Adrenal gland (tissue), 9 donors: ENCODE measurements at regions not wholly inside any gene's neighbourhood (a gene's known extent, or its start where the extent isn't known, plus 50 kb on each side); places are given as distances from the start of the nearest gene placed in this dataset.

ENCODE experiments used
- DNase-seq, 7 donors: peaks; one replicate each; pipeline ENCODE4 v3.0.0-alpha.2; 2019 to 2020
- H3K27ac ChIP-seq, 5 donors: fragments of 200-600 bp; sonication (generic) in 4 of 5; 1 replicate in 3 of 5; 2 replicates in 2 of 5; pipeline versions ENCODE4 v1.5.1 to v1.8.0; 2016 to 2020; ENCODE audit warnings: mild to moderate bottlenecking in 1 of 5
- H3K27me3 ChIP-seq: fragments of 200-600 bp; 2 replicates; pipeline ENCODE4 v1.8.0; 2021
- H3K36me3 ChIP-seq, 2 donors: fragments of 200-600 bp; replicated peaks in 1 of 2; 1 replicate in 1 of 2; 2 replicates in 1 of 2; pipeline versions ENCODE4 v1.5.1 to v1.8.0; 2018 to 2022
- H3K4me1 ChIP-seq, 2 donors: fragments of 200-600 bp; replicated peaks in 1 of 2; 1 replicate in 1 of 2; 2 replicates in 1 of 2; pipeline versions ENCODE4 v1.5.1 to v1.8.0; 2018 to 2021
- H3K4me3 ChIP-seq, 4 donors: fragments of 200-600 bp; sonication (generic) in 3 of 4; one replicate each; pipeline ENCODE4 v1.5.1; 2016 to 2018
- H3K9me3 ChIP-seq, 3 donors: fragments of 200-600 bp; sonication (generic) in 1 of 3; replicated peaks in 1 of 3; 1 replicate in 2 of 3; 2 replicates in 1 of 3; pipeline versions ENCODE4 v1.5.1 to v1.8.0; 2016 to 2021
- CTCF ChIP-seq, 6 experiments: fragments of 450-650 bp in 4 of 6; fragments of 200-600 bp in 2 of 6; sonication (generic) in 1 of 6; IDR thresholded peaks; 1 replicate in 5 of 6; 2 replicates in 1 of 6; pipeline versions ENCODE4 v1.5.1 to v1.8.0; 2016 to 2021; ENCODE audit warnings: antibody characterized with exemption in 6 of 6, mild to moderate bottlenecking in 2 of 6, moderate library complexity in 1 of 6
- POLR2A ChIP-seq, 2 donors: fragments of 450-650 bp; IDR thresholded peaks; one replicate each; pipeline ENCODE4 v1.6.1; 2017; ENCODE audit warnings: antibody characterized with exemption in 2 of 2, mild to moderate bottlenecking in 2 of 2, moderate library complexity in 1 of 2
- WGBS, 4 donors: extraction: QIAGEN DNeasy Blood & Tissue Kit in 2 of 4; methylation state at CpG; one replicate each; pipeline versions ENCODE4 v1.1.5 to v1.1.7; 2013 to 2017; 5-methylcytosine and 5-hydroxymethylcytosine counted together
- intact Hi-C, 2 donors: fragments of 100-400 bp; cut with DNase I; formaldehyde crosslinking; loops; one replicate each; pipeline versions ENCODE4 v1.14.1 to v1.15.0; 2022 to 2023
- donor health status: healthy with polysubstance abuse.
- donor health status: Bipolar disorder and iron deficiency.
- donor health status: DM: yes; HTN: yes; CAD: no.
- donor health status: DM: no; HTN: no; CAD: no.
- donor health status: DM: no; HTN: no; CAD: no.

DNA sequence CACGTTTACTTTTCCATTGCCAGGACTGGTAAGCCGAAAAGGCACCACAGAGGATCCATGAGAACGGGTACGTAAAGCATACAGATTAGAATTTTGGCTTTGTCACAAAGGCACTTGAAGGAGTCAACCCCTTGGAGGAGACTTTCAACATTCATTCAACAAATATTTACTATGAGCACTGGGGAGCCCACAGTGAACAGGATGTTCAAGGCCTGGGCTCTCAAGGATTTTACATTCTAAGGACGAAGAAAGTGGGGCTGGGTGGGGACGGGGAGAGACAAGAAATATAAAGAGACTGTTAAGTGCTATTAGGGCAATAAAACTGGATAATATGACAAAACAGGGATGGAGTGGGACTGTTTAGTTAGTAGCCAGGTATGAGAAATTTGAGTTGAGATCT, 66.0 kb downstream of the KLF4 start:
- WGBS, 4 donors: 84 to 91% (median 90%) methylated on average over 6 of the region's 6 CpGs
- no peak for TF ChIP-seq CTCF (IDR thresholded peaks at IDR 0.05)
- TF ChIP-seq POLR2A (IDR thresholded peaks at IDR 0.05): no peak
- DNase-seq: no peak
- Histone ChIP-seq H3K4me3 (no peak overlapping the region), H3K27me3 (no peaks in the 10 kb centered on the region), H3K9me3 (no peaks in the 10 kb centered on the region), H3K36me3 (no peaks in the 10 kb centered on the region), H3K4me1 (no peaks in the 10 kb centered on the region), H3K27ac (no peak overlapping the region)
- intact Hi-C loops: no loop called here

DNA sequence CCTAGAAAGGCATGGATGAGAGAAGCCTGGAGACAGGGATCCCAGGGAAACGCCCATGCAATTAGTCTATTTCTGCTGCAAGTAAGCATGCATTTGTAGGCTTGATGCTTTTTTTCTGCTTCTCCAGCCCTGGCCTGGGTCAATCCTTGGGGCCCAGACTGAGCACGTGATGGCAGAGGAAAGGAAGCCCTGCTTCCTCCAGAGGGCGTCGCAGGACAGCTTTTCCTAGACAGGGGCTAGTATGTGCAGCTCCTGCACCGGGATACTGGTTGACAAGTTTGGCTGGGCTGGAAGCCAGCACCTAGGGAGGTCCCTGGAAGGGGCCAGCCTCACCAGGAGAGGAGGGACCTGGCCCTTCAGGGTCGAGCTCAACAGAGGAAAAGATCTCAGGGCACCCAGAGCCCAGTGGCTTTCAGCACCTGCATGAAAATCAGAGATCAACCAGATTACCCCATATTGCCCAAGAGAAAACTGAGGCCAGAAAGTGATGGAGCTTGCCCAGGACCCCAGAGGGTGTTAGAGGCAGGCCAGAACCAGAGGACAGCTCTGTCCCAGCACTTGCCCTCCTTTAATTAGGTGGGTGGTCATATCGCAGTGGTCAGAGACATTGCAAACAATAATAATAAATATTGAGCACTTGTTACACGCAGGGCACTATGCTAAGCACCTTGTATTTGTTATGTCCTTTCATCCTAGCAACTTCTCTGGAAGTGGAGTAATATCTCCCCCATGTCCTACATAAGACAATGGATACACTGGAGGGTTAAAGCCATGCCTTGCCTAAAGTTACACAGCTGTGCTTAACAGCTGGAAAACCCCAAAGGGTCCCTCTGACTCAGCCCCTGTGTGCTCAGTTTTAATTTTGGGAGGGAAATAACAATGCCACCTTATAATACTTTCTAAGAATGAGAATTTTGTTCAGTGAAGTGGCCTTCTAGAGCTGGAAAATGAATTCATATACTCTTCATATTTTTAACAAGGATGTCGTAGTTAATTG, 67.1 kb downstream of the KLF4 start:
- Histone ChIP-seq H3K9me3 (no peaks in the 10 kb centered on the region), H3K36me3 (no peaks in the 10 kb centered on the region), H3K27me3 (no peaks in the 10 kb centered on the region), H3K4me1 (no peaks in the 10 kb centered on the region), H3K27ac (no peak overlapping the region), H3K4me3 (no peak overlapping the region)
- WGBS, 4 donors: 35 to 42% (median 38%) methylated on average over 7 to 9 of the region's 9 CpGs
- intact Hi-C loops: no loop called here
- TF ChIP-seq CTCF (IDR thresholded peaks at IDR 0.05): peak; percentile 37 to 80 (median 72)
- TF ChIP-seq POLR2A (IDR thresholded peaks at IDR 0.05): no peak
- peak; percentile 70 to 84 (median 76) for DNase-seq

GRCh38 chr9:107410420-107410819, 79.1 kb downstream of the KLF4 start:
- Histone ChIP-seq H3K27ac (no peak overlapping the region), H3K9me3 (no peaks in the 10 kb centered on the region), H3K4me1 (no peaks in the 10 kb centered on the region), H3K4me3 (no peak overlapping the region), H3K36me3 (no peaks in the 10 kb centered on the region), H3K27me3 (no peaks in the 10 kb centered on the region)
- TF ChIP-seq POLR2A (IDR thresholded peaks at IDR 0.05) (no peak), CTCF (IDR thresholded peaks at IDR 0.05) (no peak)
- 88 to 95% (median 92%) methylated on average over 3 of the region's 3 CpGs for WGBS, 4 donors
- intact Hi-C loops: no loop called here
- no peak for DNase-seq

DNA sequence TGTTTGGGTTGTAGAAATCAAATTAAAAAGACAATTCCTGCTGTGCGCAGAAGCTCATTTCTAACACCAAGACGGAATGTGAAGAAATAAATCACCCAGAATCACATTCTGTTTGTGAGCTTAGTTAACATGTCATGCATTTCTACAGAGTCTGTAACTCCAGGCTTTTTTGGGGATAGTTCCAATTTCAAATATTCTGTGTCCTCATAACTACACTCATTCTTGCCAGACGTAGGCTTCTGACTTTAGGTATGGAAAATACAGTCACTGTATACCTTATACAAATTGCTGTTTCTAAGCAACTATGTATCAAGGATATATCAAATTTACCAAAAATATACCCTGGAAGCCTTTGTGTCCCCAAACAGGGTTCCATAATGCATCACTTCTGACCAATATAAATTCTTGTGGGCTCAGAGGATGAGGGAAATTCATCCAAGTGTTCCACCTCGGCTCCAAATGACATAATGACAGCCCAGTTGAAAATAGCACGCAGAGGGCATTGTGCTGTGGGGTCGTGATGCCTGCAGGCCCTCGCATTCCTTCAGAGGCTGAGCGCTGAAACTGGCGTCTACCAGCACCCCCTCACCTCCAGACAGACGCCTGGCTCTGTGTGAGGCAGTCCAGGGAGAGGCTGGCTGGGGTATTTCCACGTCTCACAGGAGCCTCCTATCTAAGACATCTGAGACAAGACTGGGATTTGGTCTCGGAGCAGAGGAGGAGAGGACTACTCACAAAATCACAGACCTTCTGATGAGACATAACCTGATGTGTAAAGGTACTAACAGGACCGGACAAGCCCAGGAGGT, 79.8 kb downstream of the KLF4 start:
- no peak for TF ChIP-seq CTCF (IDR thresholded peaks at IDR 0.05)
- TF ChIP-seq POLR2A (IDR thresholded peaks at IDR 0.05): no peak
- DNase-seq: no peak
- intact Hi-C loops: no loop called here

More for the DNA sequence above, 79.8 kb downstream of the KLF4 start:
- H3K9me3 ChIP-seq: no peaks in the 10 kb centered on the region
- no peak overlapping the region for H3K27ac ChIP-seq
- H3K27me3 ChIP-seq: no peaks in the 10 kb centered on the region
- H3K4me1 ChIP-seq: no peaks in the 10 kb centered on the region
- no peaks in the 10 kb centered on the region for H3K36me3 ChIP-seq
- H3K4me3 ChIP-seq: no peak overlapping the region
- 70 to 75% (median 72%) methylated on average over 9 to 13 of the region's 13 CpGs for WGBS, 4 donors
